SK-N-MC (cell line): ENCODE measurements at regions not wholly inside any gene's neighbourhood (a gene's known extent, or its start where the extent isn't known, plus 50 kb on each side); places are given as distances from the start of the nearest gene placed in this dataset.

Source experiments
- DNase-seq: peaks from one replicate; pipeline ENCODE4 v3.0.0-alpha.2; 2011; ENCODE audit warnings: low read depth, low spot score
- H3K27ac ChIP-seq: fragments of 200-600 bp; sonication (generic); 2 replicates; pipeline ENCODE4 v1.5.1; 2016; ENCODE audit warnings: mixed run types
- H3K36me3 ChIP-seq: fragments of 200-600 bp; sonication (generic); 2 replicates; pipeline ENCODE4 v1.6.1; 2017; ENCODE audit warnings: antibody characterized with exemption, low read length, mixed read lengths; ENCODE audit not compliant: insufficient read depth
- H3K4me3 ChIP-seq: fragments of 200-600 bp; sonication (generic); 2 replicates; pipeline ENCODE4 v1.5.1; 2016
- H3K9ac ChIP-seq: fragments of 200-600 bp; sonication (generic); 2 replicates; pipeline ENCODE4 v1.8.0; 2017; ENCODE audit warnings: mixed run types, mixed read lengths; ENCODE audit not compliant: insufficient read length
- H3K9me3 ChIP-seq: fragments of 200-600 bp; sonication (generic); 2 replicates; pipeline ENCODE4 v1.6.1; 2017; ENCODE audit warnings: low read depth, mild to moderate bottlenecking, antibody characterized with exemption, low read length, moderate library complexity, mixed read lengths
- EZH2 ChIP-seq: fragments of 200-600 bp; sonication (generic); IDR thresholded peaks from one replicate; pipeline ENCODE4 v1.6.1; 2017; ENCODE audit warnings: antibody characterized with exemption
- FOXP2 ChIP-seq: optimal IDR thresholded peaks from 2 replicates; pipeline ENCODE3; 2011; ENCODE audit warnings: mild to moderate bottlenecking, moderate library complexity; ENCODE audit not compliant: insufficient read depth; ENCODE audit errors: extremely low read length, control extremely low read depth
- POLR2AphosphoS5 ChIP-seq: IDR thresholded peaks from 2 replicates; pipeline ENCODE4 v1.6.1; 2012; ENCODE audit warnings: mild to moderate bottlenecking, low read depth, low read length, borderline replicate concordance

DNA sequence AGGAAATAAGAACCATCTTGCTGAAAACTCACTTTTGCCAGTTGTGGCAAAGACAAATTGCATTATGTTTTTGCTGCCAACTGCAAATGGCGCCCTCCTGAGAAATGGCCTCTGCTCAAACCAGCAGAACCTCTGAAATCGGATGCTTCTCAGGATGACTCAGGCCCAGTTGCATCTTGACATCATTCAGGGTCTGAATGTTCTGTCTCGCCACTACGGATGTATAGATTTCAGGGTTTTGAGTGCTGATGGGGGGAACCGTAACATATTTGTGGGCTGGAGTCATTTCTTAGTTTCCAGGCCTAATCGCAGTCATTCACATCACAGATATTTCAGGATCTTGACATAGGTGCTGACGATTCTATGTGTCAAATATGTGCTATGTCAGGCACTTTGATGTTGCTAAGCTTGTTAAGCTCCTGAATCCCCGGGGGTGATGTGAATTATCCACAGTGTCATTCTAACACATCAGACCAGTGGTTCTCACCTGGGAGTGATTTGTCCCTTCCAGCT is 207.1 kb downstream of the NFATC2 start:
- Histone ChIP-seq H3K9ac (no peak overlapping the region), H3K9me3 (no peaks in the 10 kb centered on the region), H3K4me3 (no peak overlapping the region), H3K27ac (no peak overlapping the region), H3K36me3 (no peaks in the 10 kb centered on the region)
- DNase-seq: no peak
- no peak for TF ChIP-seq FOXP2

DNA sequence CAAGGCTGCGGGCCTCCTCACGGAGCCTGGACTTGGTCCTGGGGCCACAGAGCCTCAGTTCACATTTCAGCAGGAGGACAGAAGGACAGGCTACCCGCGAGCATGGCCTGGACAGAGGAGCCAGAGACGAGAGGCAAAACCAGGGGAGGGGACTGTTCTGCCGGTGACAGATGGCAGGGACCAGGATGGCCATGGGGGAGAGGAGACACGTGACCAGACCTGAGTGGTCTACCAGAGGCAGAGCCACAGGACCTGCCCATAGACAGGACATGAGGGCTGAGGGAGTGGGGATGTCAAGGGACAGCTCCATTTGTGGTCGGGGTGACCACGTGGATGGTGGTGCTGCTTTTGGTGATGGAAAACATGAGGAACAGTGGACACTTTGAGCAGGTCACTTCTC is 207.9 kb downstream of the NFATC2 start:
- Histone ChIP-seq H3K36me3 (no peaks in the 10 kb centered on the region), H3K4me3 (no peak overlapping the region), H3K27ac (no peak overlapping the region), H3K9me3 (no peaks in the 10 kb centered on the region), H3K9ac (no peak overlapping the region)
- no peak for TF ChIP-seq FOXP2
- no peak for TF ChIP-seq POLR2AphosphoS5
- TF ChIP-seq EZH2: no peak
- no peak for DNase-seq

DNA sequence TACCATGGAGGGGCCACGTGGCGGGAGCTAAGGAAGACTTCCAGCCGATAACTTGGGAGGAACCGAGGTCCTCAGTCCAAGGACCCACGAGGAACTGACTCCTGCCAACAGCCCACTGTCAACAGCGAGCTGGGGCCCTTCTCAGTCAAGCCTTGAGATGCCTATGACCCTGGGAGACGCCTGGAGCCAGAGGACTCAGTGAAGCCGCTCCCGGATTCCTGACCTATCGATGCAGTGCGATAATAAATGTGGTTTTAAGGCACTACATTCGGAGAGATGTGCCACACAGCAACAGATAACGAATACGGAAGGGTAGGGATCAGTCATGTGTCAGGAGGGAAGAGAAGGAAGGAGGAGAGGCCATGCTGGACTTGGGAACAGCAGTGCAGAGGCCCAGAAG is 208.5 kb downstream of the NFATC2 start:
- H3K36me3 ChIP-seq: no peaks in the 10 kb centered on the region
- no peaks in the 10 kb centered on the region for H3K9me3 ChIP-seq
- TF ChIP-seq EZH2 (no peak), POLR2AphosphoS5 (no peak), FOXP2 (no peak)
- no peak overlapping the region for H3K4me3 ChIP-seq
- H3K27ac ChIP-seq: no peak overlapping the region
- DNase-seq: no peak
- no peak overlapping the region for H3K9ac ChIP-seq

DNA sequence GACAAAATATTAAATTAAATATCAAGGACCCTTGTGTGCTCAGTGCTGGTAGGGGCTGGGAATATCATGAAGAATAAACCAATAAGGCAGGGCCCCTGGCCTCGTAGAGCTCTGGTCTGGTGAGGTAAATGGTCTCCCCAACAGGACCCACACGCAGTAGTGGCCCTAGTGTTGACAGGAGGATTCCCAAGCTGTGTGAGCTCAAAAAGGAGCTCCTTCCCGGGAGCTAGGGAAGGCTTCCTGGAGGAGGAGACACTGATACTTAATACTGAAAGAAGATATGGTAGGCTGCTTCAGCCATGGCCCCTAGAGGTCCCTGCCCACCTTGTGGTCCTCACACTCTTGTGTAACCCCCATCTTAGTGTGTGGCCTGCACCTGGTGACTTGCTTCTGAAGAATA is 209.1 kb downstream of the NFATC2 start:
- DNase-seq: no peak
- no peaks in the 10 kb centered on the region for H3K9me3 ChIP-seq
- no peak overlapping the region for H3K27ac ChIP-seq
- H3K9ac ChIP-seq: no peak overlapping the region
- TF ChIP-seq EZH2 (no peak), POLR2AphosphoS5 (no peak), FOXP2 (no peak)
- no peak overlapping the region for H3K4me3 ChIP-seq
- H3K36me3 ChIP-seq: no peaks in the 10 kb centered on the region

DNA sequence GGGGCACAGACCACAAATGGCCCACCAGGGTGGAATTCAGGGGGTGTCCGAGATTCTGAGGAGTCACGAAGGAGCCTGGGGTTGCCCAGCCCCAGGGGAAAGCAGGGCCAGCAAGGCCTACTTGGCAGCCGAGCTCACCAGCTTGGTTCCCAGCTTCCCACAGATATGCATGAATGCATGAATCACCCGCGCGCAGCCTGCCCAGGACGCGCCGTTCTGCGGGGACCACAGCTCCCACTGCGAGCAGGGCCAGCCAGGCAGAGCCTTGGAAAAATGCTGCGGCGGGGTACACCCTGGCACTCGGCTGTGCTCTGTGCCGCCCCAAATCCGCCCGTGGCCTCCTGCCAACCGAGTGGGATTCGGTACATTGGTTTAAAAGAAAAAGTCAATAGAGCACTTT is 211.0 kb downstream of the NFATC2 start:
- H3K9ac ChIP-seq: no peak overlapping the region
- no peak for TF ChIP-seq POLR2AphosphoS5

DNA sequence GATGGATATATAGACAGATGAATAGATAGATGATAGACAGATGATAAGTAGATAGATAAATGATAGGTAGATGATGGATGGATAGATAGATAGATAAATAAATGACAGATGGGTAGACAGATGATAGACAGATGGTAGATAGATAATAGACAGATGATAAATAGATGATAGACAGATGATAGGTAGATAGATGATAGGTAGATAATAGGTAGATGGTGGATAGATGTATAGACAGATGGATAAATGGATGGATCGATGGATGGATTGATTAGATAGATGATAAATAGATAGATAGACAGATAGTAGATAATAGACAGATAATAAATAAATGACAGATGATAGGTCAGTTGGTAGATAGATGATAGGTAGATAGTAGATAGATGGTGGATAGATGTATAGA is 212.7 kb downstream of the NFATC2 start:
- Histone ChIP-seq H3K9me3 (no peaks in the 10 kb centered on the region), H3K4me3 (no peak overlapping the region), H3K27ac (no peak overlapping the region)

More for the DNA sequence above, 211.0 kb downstream of the NFATC2 start:
- DNase-seq: no peak
- Histone ChIP-seq H3K36me3 (no peaks in the 10 kb centered on the region), H3K9me3 (no peaks in the 10 kb centered on the region), H3K27ac (no peak overlapping the region), H3K4me3 (no peak overlapping the region)

DNA sequence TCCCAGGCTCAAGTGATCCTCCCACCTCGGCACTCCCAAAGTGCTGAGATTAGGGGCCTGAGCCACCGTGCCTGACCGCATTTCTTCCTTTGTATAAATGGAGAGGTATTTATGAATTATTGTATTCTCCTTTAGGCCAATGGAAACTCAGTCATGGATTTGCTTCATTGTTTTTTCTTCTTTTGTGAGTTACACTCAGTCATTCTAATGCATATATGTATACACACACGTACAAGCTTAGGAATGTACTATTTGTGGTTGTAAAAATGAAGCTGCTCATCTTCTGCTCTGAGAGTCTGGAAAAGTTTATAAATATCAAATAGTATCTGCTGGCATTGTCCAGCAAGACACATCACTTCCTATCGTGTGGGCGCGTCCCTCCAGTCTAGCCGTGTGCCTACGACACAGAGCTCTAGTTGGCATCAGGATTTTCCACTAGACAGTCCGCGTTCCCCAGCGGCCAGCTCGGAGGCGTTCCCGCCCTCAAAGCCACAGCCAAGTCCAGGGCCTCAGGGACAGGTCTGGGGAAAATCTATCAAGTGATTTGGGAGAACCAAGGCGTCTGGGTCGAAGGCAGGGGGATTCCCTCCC is 215.2 kb downstream of the NFATC2 start:
- Histone ChIP-seq H3K9ac (no peak overlapping the region), H3K9me3 (no peaks in the 10 kb centered on the region), H3K27ac (no peak overlapping the region), H3K36me3 (no peaks in the 10 kb centered on the region), H3K4me3 (no peak overlapping the region)
- no peak for DNase-seq
- no peak for TF ChIP-seq EZH2
- TF ChIP-seq FOXP2: no peak
- TF ChIP-seq POLR2AphosphoS5: no peak

More for the DNA sequence above, 212.7 kb downstream of the NFATC2 start:
- Histone ChIP-seq H3K9ac (no peak overlapping the region), H3K36me3 (no peaks in the 10 kb centered on the region)
- TF ChIP-seq POLR2AphosphoS5 (no peak), FOXP2 (no peak), EZH2 (no peak)
- no peak for DNase-seq

DNA sequence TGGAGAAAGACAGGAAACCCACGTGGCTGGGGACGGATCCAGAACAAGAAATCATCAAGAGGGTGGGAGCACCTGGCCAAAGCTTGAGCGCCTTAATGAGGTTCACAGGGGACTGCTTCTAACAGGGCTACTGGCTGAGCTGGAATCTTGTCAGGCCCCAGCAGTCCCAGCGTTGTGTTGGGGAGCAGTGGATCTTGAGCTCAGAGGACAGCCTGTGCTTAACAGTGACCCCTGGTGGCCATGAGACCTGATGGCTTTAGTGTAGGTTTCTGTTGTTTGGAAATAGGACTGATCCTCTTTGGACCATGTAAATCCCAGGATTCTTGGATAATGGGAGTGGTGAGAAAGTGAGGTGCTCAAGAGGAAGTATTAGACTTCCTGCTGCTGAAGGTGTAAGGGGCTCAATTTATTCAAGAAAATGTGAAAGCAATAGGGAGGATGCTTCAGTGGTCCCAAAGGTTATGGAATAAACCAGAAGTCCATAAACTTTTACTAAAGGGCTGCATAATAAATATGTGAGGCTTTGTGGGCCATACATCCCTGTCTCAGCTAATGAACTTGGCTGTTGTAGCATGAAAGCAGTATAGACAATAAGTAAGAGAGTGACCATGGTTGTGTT is 216.2 kb downstream of the NFATC2 start:
- Histone ChIP-seq H3K9me3 (no peaks in the 10 kb centered on the region), H3K4me3 (no peak overlapping the region), H3K27ac (no peak overlapping the region), H3K9ac (no peak overlapping the region), H3K36me3 (no peaks in the 10 kb centered on the region)
- DNase-seq: no peak
- TF ChIP-seq FOXP2: no peak
- no peak for TF ChIP-seq EZH2
- no peak for TF ChIP-seq POLR2AphosphoS5
